B cell (primary cell): ENCODE measurements at regions not wholly inside any gene's neighbourhood (a gene's known extent, or its start where the extent isn't known, plus 50 kb on each side); places are given as distances from the start of the nearest gene placed in this dataset.

Experiments used
- ATAC-seq: fragments of 200-7000 bp; cut with Tn5 transposase; one replicate; pipeline ENCODE4 v1.10.0; 2021; ENCODE audit warnings: low read depth, mild to moderate bottlenecking, moderate number of reproducible peaks, moderate library complexity
- CTCF ChIA-PET: fragments of 350-600 bp; sonication (Branson Sonifier 250); formaldehyde crosslinking; loops from one replicate; lab custom pipeline; 2021; ENCODE audit warnings: antibody characterized with exemption, inconsistent platforms; lab: Charles Lee
- POLR2A ChIA-PET: fragments of 350-600 bp; sonication (Branson Sonifier 250); formaldehyde crosslinking; loops from one replicate; lab custom pipeline; 2021; ENCODE audit warnings: antibody characterized with exemption; lab: Charles Lee
- DNase-seq: peaks from one replicate; pipeline ENCODE4 v3.0.0; 2013
- H2AFZ ChIP-seq: 2 replicates; pipeline ENCODE4 v1.6.1; 2012; ENCODE audit warnings: mild to moderate bottlenecking, low read depth, low read length; ENCODE audit not compliant: insufficient read depth, poor library complexity, severe bottlenecking
- H3K27ac ChIP-seq, 2 donors: 1 replicate in 1 of 2; 2 replicates in 1 of 2; pipeline ENCODE4 v1.5.1; 2012 to 2013; ENCODE audit warnings: low read length in 2 of 2, mild to moderate bottlenecking in 2 of 2, moderate library complexity in 1 of 2
- H3K27me3 ChIP-seq, 4 experiments: fragments of 200-600 bp in 1 of 4; sonication (generic) in 1 of 4; replicated peaks in 1 of 4; 1 replicate in 2 of 4; 2 replicates in 2 of 4; pipeline versions ENCODE4 v1.6.1 to v1.7.0; 2013 to 2016; ENCODE audit warnings: low read length in 3 of 4, mild to moderate bottlenecking in 2 of 4, mixed read lengths in 1 of 4, moderate library complexity in 1 of 4; ENCODE audit not compliant: insufficient read depth in 4 of 4, control insufficient read depth in 3 of 4; ENCODE audit errors: control extremely low read depth in 1 of 4
- H3K36me3 ChIP-seq, 2 experiments: replicated peaks in 1 of 2; 1 replicate in 1 of 2; 2 replicates in 1 of 2; pipeline versions ENCODE4 v1.6.1 to v1.7.1; 2013; ENCODE audit warnings: low read length in 1 of 2; ENCODE audit not compliant: insufficient read depth in 2 of 2, control insufficient read depth in 1 of 2; ENCODE audit errors: control extremely low read depth in 1 of 2, extremely low read depth in 1 of 2
- H3K4me1 ChIP-seq, 2 donors: fragments of 200-600 bp in 1 of 2; sonication (generic) in 1 of 2; 1 replicate in 1 of 2; 2 replicates in 1 of 2; pipeline versions ENCODE4 v1.5.1 to v1.6.1; 2013 to 2017; ENCODE audit warnings: low read length in 2 of 2; ENCODE audit not compliant: control insufficient read depth in 2 of 2, insufficient read depth in 2 of 2
- H3K4me2 ChIP-seq: replicated peaks from 2 replicates; pipeline ENCODE3; 2012; ENCODE audit warnings: mild to moderate bottlenecking, low read depth, low read length; ENCODE audit not compliant: poor library complexity, severe bottlenecking
- H3K4me3 ChIP-seq, 5 experiments: fragments of 200-600 bp in 1 of 5; sonication (generic) in 1 of 5; 1 replicate in 3 of 5; 2 replicates in 2 of 5; pipeline versions ENCODE4 v1.5.1 to v1.7.0; 2011 to 2016; ENCODE audit warnings: low read length in 4 of 5, mild to moderate bottlenecking in 4 of 5, low read depth in 2 of 5, control low read depth in 1 of 5, moderate library complexity in 1 of 5; ENCODE audit not compliant: insufficient read depth in 1 of 5; ENCODE audit errors: control extremely low read depth in 1 of 5, extremely low read depth in 1 of 5
- H3K79me2 ChIP-seq: fragments of 200-600 bp; sonication (generic); one replicate; pipeline ENCODE4 v1.6.0; 2016; ENCODE audit warnings: low read length; ENCODE audit not compliant: control insufficient read depth, insufficient read depth
- H3K9ac ChIP-seq: fragments of 200-600 bp; sonication (generic); 2 replicates; pipeline ENCODE4 v1.6.1; 2017; ENCODE audit warnings: mild to moderate bottlenecking, low read length, moderate library complexity
- H3K9me3 ChIP-seq, 3 donors: one replicate each; pipeline versions ENCODE4 v1.6.1 to v1.7.1; 2013; ENCODE audit warnings: low read length in 2 of 3; ENCODE audit not compliant: control insufficient read depth in 2 of 3, insufficient read depth in 1 of 3; ENCODE audit errors: control extremely low read depth in 1 of 3
- H4K20me1 ChIP-seq: 2 replicates; pipeline ENCODE4 v1.6.0; 2012; ENCODE audit warnings: mild to moderate bottlenecking, low read length; ENCODE audit not compliant: insufficient read depth, control insufficient read depth, poor library complexity, severe bottlenecking
- H3K27ac Mint-ChIP-seq: one replicate; pipeline ENCODE4 v1.8.0; 2021; ENCODE audit warnings: mixed read lengths
- H3K27me3 Mint-ChIP-seq: one replicate; pipeline ENCODE4 v1.8.0; 2021; ENCODE audit warnings: mixed read lengths
- H3K4me1 Mint-ChIP-seq: one replicate; pipeline ENCODE4 v1.8.0; 2021; ENCODE audit warnings: mixed read lengths
- H3K4me3 Mint-ChIP-seq: one replicate; pipeline ENCODE4 v1.8.0; 2021; ENCODE audit warnings: mixed read lengths
- H3K9me3 Mint-ChIP-seq: one replicate; pipeline ENCODE4 v1.8.0; 2022; ENCODE audit warnings: mixed read lengths; ENCODE audit not compliant: insufficient read depth
- CTCF ChIP-seq: fragments of 200-600 bp; IDR thresholded peaks from one replicate; pipeline ENCODE4 v1.8.0; 2022; ENCODE audit warnings: antibody characterized with exemption, mild to moderate bottlenecking
- EZH2 ChIP-seq: IDR thresholded peaks from 2 replicates; pipeline ENCODE4 v1.6.1; 2012; ENCODE audit warnings: borderline replicate concordance, low read depth, mild to moderate bottlenecking, moderate library complexity, low read length; ENCODE audit not compliant: insufficient read depth, poor library complexity, severe bottlenecking
- WGBS: methylation state at CpG from one replicate; pipeline ENCODE4 v1.1.5; 2013; ENCODE audit warnings: missing lambda C conversion rate; ENCODE audit not compliant: insufficient coverage; 5-methylcytosine and 5-hydroxymethylcytosine counted together
- intact Hi-C: fragments of 100-400 bp; cut with micrococcal nuclease; formaldehyde crosslinking; loops from one replicate; pipeline ENCODE4 v1.10.0; 2022

DNA sequence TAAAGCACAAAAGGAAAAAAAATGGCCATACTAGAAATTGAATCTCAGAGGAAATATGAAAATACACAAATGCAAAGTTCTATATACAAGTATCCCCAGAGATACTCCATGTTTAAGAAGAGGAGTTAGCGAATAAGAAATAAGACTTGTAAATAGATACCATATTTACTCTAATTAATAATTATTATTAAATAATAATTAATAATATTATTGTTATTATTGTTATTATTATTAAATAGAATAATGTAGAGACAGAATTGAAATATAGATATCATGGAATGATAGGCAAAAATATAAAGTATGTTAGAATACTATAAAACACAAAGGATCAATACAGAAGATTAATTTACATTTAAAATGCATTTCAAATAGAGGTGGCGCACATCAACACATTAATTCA is 1047.5 kb upstream of the MIR17HG start:
- H3K36me3 ChIP-seq: no peaks in the 10 kb centered on the region
- CTCF ChIA-PET: no interaction called here
- intact Hi-C loops: no loop called here
- DNase-seq (no peak), ATAC-seq (no peak)
- POLR2A ChIA-PET: no interaction called here
- H2AFZ ChIP-seq: no peak overlapping the region
- H3K9me3 Mint-ChIP-seq: peaks cover 5% of the 10 kb centered on the region
- H3K79me2 ChIP-seq: no peaks in the 10 kb centered on the region
- H3K27me3 ChIP-seq: no peaks in the 10 kb centered on the region
- TF ChIP-seq EZH2: no peak
- no peak for TF ChIP-seq CTCF
- no peak overlapping the region for H3K4me3 ChIP-seq
- H3K4me1 Mint-ChIP-seq: no peaks in the 10 kb centered on the region
- H3K9me3 ChIP-seq: no peaks in the 10 kb centered on the region
- 80% methylated on average over 1 of the region's 2 CpGs for WGBS
- H3K27ac ChIP-seq: no peak overlapping the region
- no peaks in the 10 kb centered on the region for H3K27me3 Mint-ChIP-seq
- no peak overlapping the region for H3K4me3 Mint-ChIP-seq
- no peaks in the 10 kb centered on the region for H3K4me1 ChIP-seq
- no peaks in the 10 kb centered on the region for H4K20me1 ChIP-seq
- H3K4me2 ChIP-seq: no peak overlapping the region
- H3K27ac Mint-ChIP-seq: no peak overlapping the region
- no peak overlapping the region for H3K9ac ChIP-seq

- ChIA-PET POLR2A (no interaction called here), CTCF (no interaction called here)
- H3K27me3 ChIP-seq: no peaks in the 10 kb centered on the region
- no peaks in the 10 kb centered on the region for H3K9me3 ChIP-seq
- intact Hi-C loops: no loop called here
- DNase-seq (no peak), ATAC-seq (no peak)
- no peaks in the 10 kb centered on the region for H3K4me1 ChIP-seq
- H3K36me3 ChIP-seq: no peaks in the 10 kb centered on the region
- Mint-ChIP-seq H3K4me1 (no peaks in the 10 kb centered on the region), H3K27ac (no peak overlapping the region), H3K9me3 (peaks cover 9% of the 10 kb centered on the region), H3K27me3 (no peaks in the 10 kb centered on the region), H3K4me3 (no peak overlapping the region)
- TF ChIP-seq CTCF (no peak), EZH2 (no peak)
- no CpG with 5 or more reads among the region's 1 CpG for WGBS
- H3K4me3 ChIP-seq: no peak overlapping the region
- no peak overlapping the region for H3K9ac ChIP-seq
- H3K4me2 ChIP-seq: no peak overlapping the region
- no peak overlapping the region for H2AFZ ChIP-seq
- no peaks in the 10 kb centered on the region for H4K20me1 ChIP-seq
- H3K79me2 ChIP-seq: no peaks in the 10 kb centered on the region
- H3K27ac ChIP-seq: no peak overlapping the region
Measured at GRCh38 chr13:90302107-90302506, 1045.4 kb upstream of the MIR17HG start.
